H1 (cell line): ENCODE measurements at regions not wholly inside any gene's neighbourhood (a gene's known extent, or its start where the extent isn't known, plus 50 kb on each side); places are given as distances from the start of the nearest gene placed in this dataset.

Experiments used
- TF ChIP-seq, protein P1 (sequence below): IDR thresholded peaks from 2 replicates; pipeline ENCODE4 v1.6.1; 2011; ENCODE audit warnings: low read length, improper control_type of control experiment

DNA sequence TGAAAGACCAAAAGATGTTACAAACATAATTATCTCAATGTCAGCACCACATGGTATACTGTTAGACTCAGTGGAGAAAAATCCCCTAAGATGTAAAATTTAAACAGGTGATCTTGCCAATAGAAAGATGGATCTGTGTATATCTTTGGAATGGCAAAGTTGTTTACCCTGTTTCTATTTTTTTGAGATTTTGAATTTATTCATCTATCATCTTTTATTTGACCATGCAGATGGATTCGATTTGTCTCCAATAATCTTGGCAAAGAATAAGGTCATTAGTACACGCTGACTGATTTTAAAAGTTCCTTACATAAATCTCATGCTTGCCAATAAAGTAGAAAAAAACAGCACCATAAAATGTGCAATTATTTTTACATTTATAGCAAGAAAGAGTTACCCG, 459.3 kb downstream of the MBD2 start (continued):
- TF ChIP-seq, protein P1, sequence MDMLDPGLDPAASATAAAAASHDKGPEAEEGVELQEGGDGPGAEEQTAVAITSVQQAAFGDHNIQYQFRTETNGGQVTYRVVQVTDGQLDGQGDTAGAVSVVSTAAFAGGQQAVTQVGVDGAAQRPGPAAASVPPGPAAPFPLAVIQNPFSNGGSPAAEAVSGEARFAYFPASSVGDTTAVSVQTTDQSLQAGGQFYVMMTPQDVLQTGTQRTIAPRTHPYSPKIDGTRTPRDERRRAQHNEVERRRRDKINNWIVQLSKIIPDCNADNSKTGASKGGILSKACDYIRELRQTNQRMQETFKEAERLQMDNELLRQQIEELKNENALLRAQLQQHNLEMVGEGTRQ = no peak
